ENCODE measurements at regions not wholly inside any gene's neighbourhood (a gene's known extent, or its start where the extent isn't known, plus 50 kb on each side); places are given as distances from the start of the nearest gene placed in this dataset.

- DNase-seq (ENCODE audit: low spot score), result no peak
- no peak for ATAC-seq
Observed at GRCh38 chr18:8458546-8459215, 150.6 kb upstream of the RAB12 start.

GRCh38 chr18:8460748-8461147, 148.5 kb upstream of the RAB12 start:
- ATAC-seq (no peak), DNase-seq (ENCODE audit: low spot score) (no peak)

GRCh38 chr18:8461544-8461943, 147.7 kb upstream of the RAB12 start:
- ATAC-seq (no peak), DNase-seq (ENCODE audit: low spot score) (no peak)

- no peak for ATAC-seq
Observed at GRCh38 chr18:8462651-8463185, 146.5 kb upstream of the RAB12 start.

GRCh38 chr18:8463791-8464190, 145.4 kb upstream of the RAB12 start:
- ATAC-seq, result no peak
- no peak for DNase-seq (ENCODE audit: low spot score)

More at GRCh38 chr18:8462651-8463185, 146.5 kb upstream of the RAB12 start:
- DNase-seq (ENCODE audit: low spot score), result no peak

- ATAC-seq (no peak), DNase-seq (ENCODE audit: low spot score) (no peak)
Observed at GRCh38 chr18:8468191-8468590, 141.0 kb upstream of the RAB12 start.

- DNase-seq (ENCODE audit: low spot score) (no peak), ATAC-seq (no peak)
Observed at GRCh38 chr18:8468921-8469335, 140.3 kb upstream of the RAB12 start.

GRCh38 chr18:8469544-8470130, 139.6 kb upstream of the RAB12 start:
- no peak for ATAC-seq
- DNase-seq (ENCODE audit: low spot score), result no peak

- no peak for ATAC-seq
- DNase-seq (ENCODE audit: low spot score), result no peak
Observed at GRCh38 chr18:8471372-8471771, 137.9 kb upstream of the RAB12 start.

- DNase-seq (ENCODE audit: low spot score) (no peak), ATAC-seq (no peak)
Observed at GRCh38 chr18:8474661-8475060, 134.6 kb upstream of the RAB12 start.

- no peak for ATAC-seq
Observed at GRCh38 chr18:8477615-8478014, 131.6 kb upstream of the RAB12 start.

GRCh38 chr18:8478166-8478967, 130.9 kb upstream of the RAB12 start:
- ATAC-seq (peak; percentile 90), DNase-seq (ENCODE audit: low spot score) (peak; percentile 64)

More at GRCh38 chr18:8477615-8478014, 131.6 kb upstream of the RAB12 start:
- DNase-seq (ENCODE audit: low spot score), result no peak

GRCh38 chr18:8478968-8479370, 130.3 kb upstream of the RAB12 start:
- DNase-seq (ENCODE audit: low spot score), result no peak
- ATAC-seq, result no peak

GRCh38 chr18:8479789-8480188, 129.4 kb upstream of the RAB12 start:
- ATAC-seq, result no peak
- DNase-seq (ENCODE audit: low spot score), result no peak

- peak; percentile 84 for ATAC-seq
Observed at GRCh38 chr18:8480506-8481328, 128.5 kb upstream of the RAB12 start.

GRCh38 chr18:8484951-8485350, 124.3 kb upstream of the RAB12 start:
- DNase-seq (ENCODE audit: low spot score), result peak; percentile 18
- ATAC-seq, result no peak

More at GRCh38 chr18:8480506-8481328, 128.5 kb upstream of the RAB12 start:
- DNase-seq (ENCODE audit: low spot score), result peak; percentile 44

- ATAC-seq, result no peak
- DNase-seq (ENCODE audit: low spot score), result no peak
Observed at GRCh38 chr18:8489761-8490160, 119.5 kb upstream of the RAB12 start.

- DNase-seq (ENCODE audit: low spot score) (no peak), ATAC-seq (no peak)
Observed at GRCh38 chr18:8491516-8491915, 117.7 kb upstream of the RAB12 start.

GRCh38 chr18:8493141-8493540, 116.1 kb upstream of the RAB12 start:
- no peak for ATAC-seq

GRCh38 chr18:8496186-8496585, 113.1 kb upstream of the RAB12 start:
- peak; percentile 30 for DNase-seq (ENCODE audit: low spot score)
- no peak for ATAC-seq

More at GRCh38 chr18:8493141-8493540, 116.1 kb upstream of the RAB12 start:
- DNase-seq (ENCODE audit: low spot score), result no peak

- no peak for ATAC-seq
- no peak for DNase-seq (ENCODE audit: low spot score)
Observed at GRCh38 chr18:8498905-8499304, 110.3 kb upstream of the RAB12 start.

Data from left lobe of liver (tissue), 2 donors.